Stimulated activated CD4-positive, alpha-beta T cell treated with anti-CD3 and anti-CD28 coated beads, Interleukin-1b, Interleukin-23, amount 100 ng/mL, for 1 hour (primary cell): ENCODE measurements at regions not wholly inside any gene's neighbourhood (a gene's known extent, or its start where the extent isn't known, plus 50 kb on each side); places are given as distances from the start of the nearest gene placed in this dataset.

ENCODE experiments used
- DNase-seq, 2 donors: peaks; one replicate each; pipeline ENCODE4 v3.0.0-alpha.2; 2020; ENCODE audit warnings: low read depth in 2 of 2

GRCh38 chr16:13291591-13292333, 390.4 kb downstream of the SHISA9 start:
- no peak for DNase-seq

- no peak for DNase-seq
These were observed 394.8 kb downstream of the SHISA9 start for GRCh38 chr16:13296206-13296605.

GRCh38 chr16:13298666-13299065, 397.3 kb downstream of the SHISA9 start:
- DNase-seq = no peak

GRCh38 chr16:13300066-13300840, 398.9 kb downstream of the SHISA9 start:
- no peak for DNase-seq

GRCh38 chr16:13305019-13305755, 403.8 kb downstream of the SHISA9 start:
- no peak for DNase-seq

GRCh38 chr16:13306161-13306995, 405.0 kb downstream of the SHISA9 start:
- no peak for DNase-seq

- DNase-seq = no peak
These were observed 405.9 kb downstream of the SHISA9 start for GRCh38 chr16:13307255-13307654.

- no peak for DNase-seq
These were observed 406.5 kb downstream of the SHISA9 start for GRCh38 chr16:13307851-13308250.

- DNase-seq = no peak
These were observed 410.7 kb downstream of the SHISA9 start for GRCh38 chr16:13312063-13312462.

- DNase-seq = no peak
These were observed 412.0 kb downstream of the SHISA9 start for GRCh38 chr16:13313351-13313750.

- DNase-seq = no peak
These were observed 413.2 kb downstream of the SHISA9 start for GRCh38 chr16:13314633-13315032.

- DNase-seq = no peak
These were observed 414.4 kb downstream of the SHISA9 start for GRCh38 chr16:13315642-13316427.

GRCh38 chr16:13322336-13322735, 420.9 kb downstream of the SHISA9 start:
- no peak for DNase-seq

- DNase-seq = no peak
These were observed 423.5 kb downstream of the SHISA9 start for GRCh38 chr16:13324851-13325250.

GRCh38 chr16:13325396-13325795, 424.0 kb downstream of the SHISA9 start:
- no peak for DNase-seq

- DNase-seq = no peak
These were observed 430.5 kb downstream of the SHISA9 start for GRCh38 chr16:13331918-13332317.

- DNase-seq = no peak
These were observed 431.4 kb downstream of the SHISA9 start for GRCh38 chr16:13332713-13333255.

GRCh38 chr16:13333336-13333735, 431.9 kb downstream of the SHISA9 start:
- no peak for DNase-seq

- no peak for DNase-seq
These were observed 434.5 kb downstream of the SHISA9 start for GRCh38 chr16:13335879-13336278.

GRCh38 chr16:13336335-13336734, 434.9 kb downstream of the SHISA9 start:
- no peak for DNase-seq
